ENCODE measurements at regions not wholly inside any gene's neighbourhood (a gene's known extent, or its start where the extent isn't known, plus 50 kb on each side); places are given as distances from the start of the nearest gene placed in this dataset.

- no peak for TF ChIP-seq CTCF (IDR thresholded peaks at IDR 0.05; ENCODE audit: low read depth, low read length)
- H3K4me3 ChIP-seq (ENCODE audit: low read depth, low read length), result no peak overlapping the region
- DNase-seq (ENCODE audit: low read depth, low spot score), result no peak
- in situ Hi-C loops (cut with HindIII; ENCODE audit: low sequenced_read_pairs), result no loop called here
Observed at GRCh38 chr17:33944412-33944811, 310.7 kb upstream of the CCL2 start.

- no peak for DNase-seq (ENCODE audit: low read depth, low spot score)
- TF ChIP-seq CTCF (IDR thresholded peaks at IDR 0.05; ENCODE audit: low read depth, low read length), result no peak
- in situ Hi-C loops (cut with HindIII; ENCODE audit: low sequenced_read_pairs), result no loop called here
- no peak overlapping the region for H3K4me3 ChIP-seq (ENCODE audit: low read depth, low read length)
Observed at GRCh38 chr17:33944826-33945225, 310.3 kb upstream of the CCL2 start.

- in situ Hi-C loops (cut with HindIII; ENCODE audit: low sequenced_read_pairs), result no loop called here
- DNase-seq (ENCODE audit: low read depth, low spot score), result no peak
- H3K4me3 ChIP-seq (ENCODE audit: low read depth, low read length), result no peak overlapping the region
- TF ChIP-seq CTCF (IDR thresholded peaks at IDR 0.05; ENCODE audit: low read depth, low read length), result no peak
Observed at GRCh38 chr17:33945646-33946546, 309.2 kb upstream of the CCL2 start.

- DNase-seq (ENCODE audit: low read depth, low spot score), result no peak
- no peak overlapping the region for H3K4me3 ChIP-seq (ENCODE audit: low read depth, low read length)
- no peak for TF ChIP-seq CTCF (IDR thresholded peaks at IDR 0.05; ENCODE audit: low read depth, low read length)
- in situ Hi-C loops (cut with HindIII; ENCODE audit: low sequenced_read_pairs), result no loop called here
Observed at GRCh38 chr17:33947762-33948161, 307.3 kb upstream of the CCL2 start.

- no peak overlapping the region for H3K4me3 ChIP-seq (ENCODE audit: low read depth, low read length)
- in situ Hi-C loops (cut with HindIII; ENCODE audit: low sequenced_read_pairs), result no loop called here
- no peak for DNase-seq (ENCODE audit: low read depth, low spot score)
- TF ChIP-seq CTCF (IDR thresholded peaks at IDR 0.05; ENCODE audit: low read depth, low read length), result no peak
Observed at GRCh38 chr17:33948309-33948708, 306.8 kb upstream of the CCL2 start.

- no peak overlapping the region for H3K4me3 ChIP-seq (ENCODE audit: low read depth, low read length)
- TF ChIP-seq CTCF (IDR thresholded peaks at IDR 0.05; ENCODE audit: low read depth, low read length), result no peak
- in situ Hi-C loops (cut with HindIII; ENCODE audit: low sequenced_read_pairs), result no loop called here
- DNase-seq (ENCODE audit: low read depth, low spot score), result no peak
Observed at GRCh38 chr17:33949100-33949499, 306.0 kb upstream of the CCL2 start.
